ENCODE measurements at regions not wholly inside any gene's neighbourhood (a gene's known extent, or its start where the extent isn't known, plus 50 kb on each side); places are given as distances from the start of the nearest gene placed in this dataset.
"Not testable (repeated sequence)": the region's sequence is repeated elsewhere in the genome, so short reads cannot be mapped to it uniquely, and the experiment has no call there.

DNA sequence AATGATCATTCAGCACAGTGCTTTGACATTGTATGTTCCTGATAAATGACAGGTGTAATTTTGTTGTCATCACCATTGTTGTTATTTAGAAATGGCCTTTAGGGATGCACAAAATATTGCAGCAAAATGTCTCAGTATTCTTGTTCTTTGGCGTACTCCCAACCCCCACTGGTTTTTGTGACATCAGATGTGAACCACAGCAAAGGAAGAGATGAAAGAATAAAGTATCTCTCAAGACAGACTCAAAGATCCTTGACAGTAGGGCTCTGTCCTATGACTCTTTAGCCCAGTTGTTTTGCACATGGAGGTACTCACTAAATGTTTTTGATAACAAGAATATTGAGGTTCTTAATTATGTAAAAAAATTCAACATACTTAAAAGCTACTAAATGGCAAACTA is 59.5 kb upstream of the HMGB1 start:
- TF ChIP-seq, protein P1, sequence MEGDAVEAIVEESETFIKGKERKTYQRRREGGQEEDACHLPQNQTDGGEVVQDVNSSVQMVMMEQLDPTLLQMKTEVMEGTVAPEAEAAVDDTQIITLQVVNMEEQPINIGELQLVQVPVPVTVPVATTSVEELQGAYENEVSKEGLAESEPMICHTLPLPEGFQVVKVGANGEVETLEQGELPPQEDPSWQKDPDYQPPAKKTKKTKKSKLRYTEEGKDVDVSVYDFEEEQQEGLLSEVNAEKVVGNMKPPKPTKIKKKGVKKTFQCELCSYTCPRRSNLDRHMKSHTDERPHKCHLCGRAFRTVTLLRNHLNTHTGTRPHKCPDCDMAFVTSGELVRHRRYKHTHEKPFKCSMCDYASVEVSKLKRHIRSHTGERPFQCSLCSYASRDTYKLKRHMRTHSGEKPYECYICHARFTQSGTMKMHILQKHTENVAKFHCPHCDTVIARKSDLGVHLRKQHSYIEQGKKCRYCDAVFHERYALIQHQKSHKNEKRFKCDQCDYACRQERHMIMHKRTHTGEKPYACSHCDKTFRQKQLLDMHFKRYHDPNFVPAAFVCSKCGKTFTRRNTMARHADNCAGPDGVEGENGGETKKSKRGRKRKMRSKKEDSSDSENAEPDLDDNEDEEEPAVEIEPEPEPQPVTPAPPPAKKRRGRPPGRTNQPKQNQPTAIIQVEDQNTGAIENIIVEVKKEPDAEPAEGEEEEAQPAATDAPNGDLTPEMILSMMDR (IDR thresholded peaks at IDR 0.05; ENCODE audit: low read length) = not testable (repeated sequence)
- not testable (repeated sequence) for TF ChIP-seq EZH2 (optimal IDR thresholded peaks at IDR 0.05; ENCODE audit: low read depth, low read length); EZH2phosphoT487 (IDR thresholded peaks at IDR 0.05; ENCODE audit: low read length)
